Renal cortical epithelial cell (primary cell): ENCODE measurements at regions not wholly inside any gene's neighbourhood (a gene's known extent, or its start where the extent isn't known, plus 50 kb on each side); places are given as distances from the start of the nearest gene placed in this dataset.

ENCODE experiments used
- DNase-seq: peaks from one replicate; pipeline ENCODE4 v3.0.0-alpha.2; 2011; ENCODE audit warnings: low read depth

GRCh38 chr5:125004009-125004408 is 257.6 kb upstream of the ZNF608 start:
- no peak for DNase-seq

GRCh38 chr5:125005266-125005665 is 258.8 kb upstream of the ZNF608 start:
- no peak for DNase-seq

- no peak for DNase-seq
Observed at GRCh38 chr5:125006011-125006685, 259.7 kb upstream of the ZNF608 start.

- DNase-seq = no peak
Observed at GRCh38 chr5:125010356-125010755, 263.9 kb upstream of the ZNF608 start.

GRCh38 chr5:125011014-125011413 is 264.6 kb upstream of the ZNF608 start:
- DNase-seq = no peak

- DNase-seq = no peak
Observed at GRCh38 chr5:125011419-125011818, 265.0 kb upstream of the ZNF608 start.

GRCh38 chr5:125011947-125012346 is 265.5 kb upstream of the ZNF608 start:
- no peak for DNase-seq

GRCh38 chr5:125012727-125013451 is 266.4 kb upstream of the ZNF608 start:
- peak; percentile 91 for DNase-seq

GRCh38 chr5:125014202-125014601 is 267.8 kb upstream of the ZNF608 start:
- DNase-seq = no peak

- DNase-seq = no peak
Observed at GRCh38 chr5:125017796-125018195, 271.4 kb upstream of the ZNF608 start.

- DNase-seq = peak; percentile 69
Observed at GRCh38 chr5:125023673-125024072, 277.2 kb upstream of the ZNF608 start.

GRCh38 chr5:125026867-125027731 is 280.7 kb upstream of the ZNF608 start:
- peak; percentile 97 for DNase-seq

GRCh38 chr5:125032286-125032685 is 285.8 kb upstream of the ZNF608 start:
- DNase-seq = peak; percentile 75

GRCh38 chr5:125033602-125034001 is 287.2 kb upstream of the ZNF608 start:
- no peak for DNase-seq

GRCh38 chr5:125034331-125034730 is 287.9 kb upstream of the ZNF608 start:
- DNase-seq = no peak

- no peak for DNase-seq
Observed at GRCh38 chr5:125036494-125036893, 290.1 kb upstream of the ZNF608 start.

- DNase-seq = no peak
Observed at GRCh38 chr5:125037020-125037419, 290.6 kb upstream of the ZNF608 start.

GRCh38 chr5:125037530-125037929 is 291.1 kb upstream of the ZNF608 start:
- DNase-seq = no peak

- no peak for DNase-seq
Observed at GRCh38 chr5:125038477-125038876, 292.0 kb upstream of the ZNF608 start.

GRCh38 chr5:125041798-125042197 is 295.4 kb upstream of the ZNF608 start:
- DNase-seq = no peak

- DNase-seq = peak; percentile 49
Observed at GRCh38 chr5:125042261-125042890, 295.9 kb upstream of the ZNF608 start.

GRCh38 chr5:125043781-125044391 is 297.4 kb upstream of the ZNF608 start:
- DNase-seq = peak; percentile 97
